Vagina (tissue), 2 donors: ENCODE measurements at regions not wholly inside any gene's neighbourhood (a gene's known extent, or its start where the extent isn't known, plus 50 kb on each side); places are given as distances from the start of the nearest gene placed in this dataset.

Experiments used
- CTCF ChIP-seq, 3 experiments: fragments of 450-650 bp in 2 of 3; fragments of 200-600 bp in 1 of 3; sonication (generic) in 1 of 3; IDR thresholded peaks; one replicate each; pipeline ENCODE4 v1.5.1; 2017 to 2019; ENCODE audit warnings: antibody characterized with exemption in 3 of 3, mild to moderate bottlenecking in 2 of 3, moderate library complexity in 2 of 3
- POLR2A ChIP-seq, 2 donors: fragments of 450-650 bp; IDR thresholded peaks; one replicate each; pipeline ENCODE4 v1.6.1; 2017; ENCODE audit warnings: antibody characterized with exemption in 2 of 2, mild to moderate bottlenecking in 2 of 2, moderate library complexity in 2 of 2

GRCh38 chr14:22699801-22700564, 55.8 kb upstream of the OR6J1 start:
- no peak for TF ChIP-seq CTCF (IDR thresholded peaks at IDR 0.05)
- no peak for TF ChIP-seq POLR2A (IDR thresholded peaks at IDR 0.05)
